PFSK-1 (cell line): ENCODE measurements at regions not wholly inside any gene's neighbourhood (a gene's known extent, or its start where the extent isn't known, plus 50 kb on each side); places are given as distances from the start of the nearest gene placed in this dataset.

ENCODE experiments used
- FOXP2 ChIP-seq: optimal IDR thresholded peaks from 2 replicates; pipeline ENCODE3; 2011; ENCODE audit warnings: borderline replicate concordance, control low read depth, inconsistent platforms; ENCODE audit not compliant: insufficient read depth; ENCODE audit errors: extremely low read length, extremely low read depth
- POLR2AphosphoS5 ChIP-seq: IDR thresholded peaks from 2 replicates; pipeline ENCODE4 v1.6.1; 2012; ENCODE audit warnings: low read depth, mild to moderate bottlenecking, control low read depth, low read length, moderate library complexity
- REST ChIP-seq, 2 experiments: IDR thresholded peaks; 2 replicates each; pipeline versions ENCODE4 v1.6.1 to v1.8.0; 2011 to 2012; ENCODE audit warnings: low read depth in 2 of 2, low read length in 2 of 2, control low read depth in 1 of 2, inconsistent platforms in 1 of 2, mild to moderate bottlenecking in 1 of 2, moderate library complexity in 1 of 2; ENCODE audit not compliant: insufficient read depth in 1 of 2
- SIN3A ChIP-seq: IDR thresholded peaks from 2 replicates; pipeline ENCODE4 v1.6.1; 2012; ENCODE audit warnings: mild to moderate bottlenecking, low read length, moderate library complexity, borderline replicate concordance; ENCODE audit not compliant: insufficient read depth
- TAF1 ChIP-seq: IDR thresholded peaks from 2 replicates; pipeline ENCODE4 v1.6.1; 2012; ENCODE audit warnings: low read length, control low read depth, borderline replicate concordance; ENCODE audit not compliant: insufficient read depth

- no peak for TF ChIP-seq FOXP2
- no peak for TF ChIP-seq TAF1
- TF ChIP-seq REST (IDR thresholded peaks at IDR 0.05; ENCODE audit: insufficient read depth in 1 of 2, low read depth in 2 of 2, low read length in 2 of 2) = no peak
Measured at GRCh38 chr6:105815661-105816555, 270.2 kb upstream of the PRDM1 start.

GRCh38 chr6:105814745-105815536 is 271.2 kb upstream of the PRDM1 start:
- TF ChIP-seq TAF1 = no peak

GRCh38 chr6:105810922-105811482 is 275.1 kb upstream of the PRDM1 start:
- TF ChIP-seq POLR2AphosphoS5 = no peak
- TF ChIP-seq REST (IDR thresholded peaks at IDR 0.05; ENCODE audit: insufficient read depth in 1 of 2, low read depth in 2 of 2, low read length in 2 of 2) = 0 out of 4 replicates have a peak, but pooled peaks of 1 of the 2 experiments have one; percentile 23
- TF ChIP-seq FOXP2 = no peak
- no peak; the same call in 1 of the 2 replicates for TF ChIP-seq SIN3A
- TF ChIP-seq TAF1 = peak; percentile 25; the same call in 1 of the 2 replicates

GRCh38 chr6:105810105-105810921 is 275.8 kb upstream of the PRDM1 start:
- TF ChIP-seq SIN3A (peak; percentile 48; the same call in 1 of the 2 replicates), TAF1 (no peak), FOXP2 (no peak)

- TF ChIP-seq TAF1 (no peak), REST (IDR thresholded peaks at IDR 0.05; ENCODE audit: insufficient read depth in 1 of 2, low read depth in 2 of 2, low read length in 2 of 2) (no peak), POLR2AphosphoS5 (no peak), SIN3A (no peak), FOXP2 (no peak)
Measured at GRCh38 chr6:105808571-105808970, 277.6 kb upstream of the PRDM1 start.
